Spleen (tissue), 11 donors: ENCODE measurements at regions not wholly inside any gene's neighbourhood (a gene's known extent, or its start where the extent isn't known, plus 50 kb on each side); places are given as distances from the start of the nearest gene placed in this dataset.

ENCODE experiments used
- DNase-seq: peaks from one replicate; pipeline ENCODE4 v3.0.0-alpha.2; 2020
- H3K27ac ChIP-seq, 8 donors: fragments of 200-600 bp; sonication (generic) in 7 of 8; 1 replicate in 4 of 8; 2 replicates in 4 of 8; pipeline versions ENCODE4 v1.5.0 to v1.8.0; 2016 to 2021; ENCODE audit warnings: inconsistent platforms in 4 of 8, mild to moderate bottlenecking in 4 of 8, moderate library complexity in 1 of 8
- H3K27me3 ChIP-seq, 7 donors: fragments of 200-600 bp; sonication (generic) in 6 of 7; replicated peaks in 1 of 7; 1 replicate in 4 of 7; 2 replicates in 3 of 7; pipeline versions ENCODE4 v1.5.0 to v1.8.0; 2016 to 2021; ENCODE audit warnings: inconsistent platforms in 3 of 7, mild to moderate bottlenecking in 1 of 7
- H3K36me3 ChIP-seq, 6 donors: fragments of 200-600 bp; sonication (generic) in 5 of 6; 1 replicate in 4 of 6; 2 replicates in 2 of 6; pipeline versions ENCODE4 v1.5.0 to v1.8.0; 2016 to 2021; ENCODE audit warnings: inconsistent platforms in 2 of 6
- H3K4me1 ChIP-seq, 6 donors: fragments of 200-600 bp; sonication (generic) in 5 of 6; 1 replicate in 3 of 6; 2 replicates in 3 of 6; pipeline versions ENCODE4 v1.5.0 to v1.8.0; 2016 to 2021; ENCODE audit warnings: inconsistent platforms in 3 of 6
- H3K4me3 ChIP-seq, 8 donors: fragments of 200-600 bp; sonication (generic) in 7 of 8; 1 replicate in 4 of 8; 2 replicates in 4 of 8; pipeline versions ENCODE4 v1.5.0 to v1.8.0; 2016 to 2021; ENCODE audit warnings: inconsistent platforms in 4 of 8, mild to moderate bottlenecking in 4 of 8, moderate library complexity in 2 of 8
- H3K9me3 ChIP-seq, 8 donors: fragments of 200-600 bp; sonication (generic) in 7 of 8; 1 replicate in 4 of 8; 2 replicates in 4 of 8; pipeline versions ENCODE4 v1.5.0 to v1.8.0; 2016 to 2021; ENCODE audit warnings: inconsistent platforms in 4 of 8
- POLR2A ChIP-seq, 3 donors: fragments of 450-650 bp; IDR thresholded peaks; one replicate each; pipeline ENCODE4 v1.5.1; 2017; ENCODE audit warnings: antibody characterized with exemption in 3 of 3, mild to moderate bottlenecking in 1 of 3
- POLR2AphosphoS5 ChIP-seq, 3 donors: sonication (generic); formaldehyde crosslinking; IDR thresholded peaks; one replicate each; pipeline ENCODE4 v1.5.1; 2017; ENCODE audit warnings: antibody characterized with exemption in 3 of 3
- WGBS, 5 donors: extraction: QIAGEN DNeasy Blood & Tissue Kit in 3 of 5; methylation state at CpG; one replicate each; pipeline versions ENCODE4 v1.1.5 to v1.1.7; 2013 to 2018; 5-methylcytosine and 5-hydroxymethylcytosine counted together
- intact Hi-C: fragments of 100-400 bp; cut with DNase I; formaldehyde crosslinking; loops from one replicate; pipeline ENCODE4 v1.15.0; 2023; ENCODE audit warnings: low total_unique reads
- TF ChIP-seq, protein P1 (sequence below), 11 experiments: fragments of 200-600 bp in 7 of 11; fragments of 450-650 bp in 4 of 11; sonication (generic) in 4 of 11; IDR thresholded peaks in 8 of 11; conservative IDR thresholded peaks in 3 of 11; 1 replicate in 7 of 11; 2 replicates in 4 of 11; pipeline versions ENCODE4 v1.4.0 to v1.8.0; 2016 to 2021; ENCODE audit warnings: antibody characterized with exemption in 11 of 11, inconsistent platforms in 4 of 11, mild to moderate bottlenecking in 1 of 11
- donor health status: healthy with polysubstance abuse.
- donor health status: DM: no; HTN: no; CAD: no; lungs with moderate emphysema.
- donor health status: DM: no; HTN: no; CAD: no.
- donor health status: Bipolar disorder and iron deficiency.
- donor health status: healthy.
- donor health status: DM: no; HTN: no; CAD: no.
- donor health status: DM: yes; HTN: yes; CAD: no.

DNA sequence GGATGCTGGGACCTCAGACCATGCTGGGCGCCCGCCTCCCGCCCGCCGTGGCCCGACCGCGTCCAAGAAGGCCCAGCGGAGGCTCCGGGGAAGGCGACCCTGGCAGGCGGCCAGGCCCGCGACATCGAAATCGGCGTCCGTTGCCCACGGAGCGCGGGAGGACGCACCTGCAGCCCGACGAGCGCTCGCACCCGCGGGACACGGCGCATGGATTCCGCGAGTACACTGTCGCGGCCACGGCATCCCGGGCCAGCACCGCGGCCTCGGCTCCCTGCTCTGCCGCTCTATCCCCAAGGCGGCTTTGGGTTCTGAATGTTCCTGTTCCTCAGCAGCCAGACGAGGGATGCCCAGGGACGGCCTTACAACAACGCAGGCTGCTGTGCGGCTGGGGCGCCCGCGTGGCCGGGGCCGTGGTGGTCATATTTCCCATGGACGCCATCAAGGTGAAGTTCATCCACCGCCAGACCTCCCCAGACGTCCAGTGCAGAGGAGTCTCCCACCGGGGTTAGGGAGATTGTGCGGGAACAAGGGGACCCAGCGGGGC, 67.5 kb upstream of the ZNF722 start:
- H3K4me3 ChIP-seq, result no peak overlapping the region
- no peaks in the 10 kb centered on the region for H3K36me3 ChIP-seq
- peak; percentile 68 for DNase-seq
- peaks cover 0 to 5% (median 0%) of the 10 kb centered on the region in 7 donors for H3K27me3 ChIP-seq
- 54 to 68% (median 63%) methylated on average over 34 to 56 of the region's 56 CpGs for WGBS, 5 donors
- peaks cover 0 to 85% (median 35%) of the 10 kb centered on the region in 8 donors for H3K9me3 ChIP-seq
- H3K4me1 ChIP-seq, result peaks cover 0 to 8% (median 0%) of the 10 kb centered on the region in 6 donors
- intact Hi-C loops, result no loop called here
- no peak for TF ChIP-seq POLR2A (IDR thresholded peaks at IDR 0.05)
- TF ChIP-seq, protein P1, sequence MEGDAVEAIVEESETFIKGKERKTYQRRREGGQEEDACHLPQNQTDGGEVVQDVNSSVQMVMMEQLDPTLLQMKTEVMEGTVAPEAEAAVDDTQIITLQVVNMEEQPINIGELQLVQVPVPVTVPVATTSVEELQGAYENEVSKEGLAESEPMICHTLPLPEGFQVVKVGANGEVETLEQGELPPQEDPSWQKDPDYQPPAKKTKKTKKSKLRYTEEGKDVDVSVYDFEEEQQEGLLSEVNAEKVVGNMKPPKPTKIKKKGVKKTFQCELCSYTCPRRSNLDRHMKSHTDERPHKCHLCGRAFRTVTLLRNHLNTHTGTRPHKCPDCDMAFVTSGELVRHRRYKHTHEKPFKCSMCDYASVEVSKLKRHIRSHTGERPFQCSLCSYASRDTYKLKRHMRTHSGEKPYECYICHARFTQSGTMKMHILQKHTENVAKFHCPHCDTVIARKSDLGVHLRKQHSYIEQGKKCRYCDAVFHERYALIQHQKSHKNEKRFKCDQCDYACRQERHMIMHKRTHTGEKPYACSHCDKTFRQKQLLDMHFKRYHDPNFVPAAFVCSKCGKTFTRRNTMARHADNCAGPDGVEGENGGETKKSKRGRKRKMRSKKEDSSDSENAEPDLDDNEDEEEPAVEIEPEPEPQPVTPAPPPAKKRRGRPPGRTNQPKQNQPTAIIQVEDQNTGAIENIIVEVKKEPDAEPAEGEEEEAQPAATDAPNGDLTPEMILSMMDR (IDR thresholded peaks at IDR 0.05 in 8 of 11, conservative IDR thresholded peaks at IDR 0.05 in 3 of 11), result no peak
- TF ChIP-seq POLR2AphosphoS5 (IDR thresholded peaks at IDR 0.05), result no peak
- H3K27ac ChIP-seq, result no peak overlapping the region

DNA sequence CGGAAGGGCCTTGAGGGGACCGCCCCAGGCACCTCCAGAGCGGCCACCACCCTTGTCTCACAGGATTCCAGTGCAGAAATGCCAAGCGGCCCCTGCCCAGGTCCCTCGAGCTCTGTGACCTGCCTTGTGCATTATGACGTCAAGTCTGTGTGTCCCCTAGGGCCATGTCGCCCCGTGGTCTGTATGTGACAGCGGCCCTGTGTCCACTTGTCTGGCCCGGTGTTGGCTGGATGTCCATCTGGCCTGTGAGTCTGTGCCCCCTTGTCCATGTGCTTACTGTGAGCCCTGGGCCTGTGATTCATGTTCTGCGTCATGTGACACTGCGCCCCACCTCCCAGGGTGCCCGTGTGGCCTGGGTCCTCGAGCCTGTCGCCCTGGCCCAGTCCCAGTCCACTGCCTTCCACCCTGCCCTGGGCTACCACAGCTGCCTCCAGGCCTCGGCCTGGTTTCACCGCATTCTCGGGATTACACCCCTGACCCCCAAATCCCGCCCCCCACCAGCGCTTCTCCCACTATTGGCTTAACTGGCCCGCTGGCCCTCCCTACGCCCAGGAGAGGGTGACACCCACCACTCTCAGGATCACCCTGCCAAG, 66.6 kb upstream of the ZNF722 start:
- intact Hi-C loops, result no loop called here
- DNase-seq, result peak; percentile 66
- Histone ChIP-seq H3K4me3 (no peak overlapping the region), H3K27ac (no peak overlapping the region), H3K27me3 (peaks cover 0 to 5% (median 0%) of the 10 kb centered on the region in 7 donors), H3K9me3 (peaks cover 0 to 85% (median 43%) of the 10 kb centered on the region in 8 donors), H3K36me3 (no peaks in the 10 kb centered on the region), H3K4me1 (peaks cover 0 to 5% (median 0%) of the 10 kb centered on the region in 6 donors)
- WGBS, 5 donors, result 91 to 94% (median 92%) methylated on average over 21 to 22 of the region's 22 CpGs
- TF ChIP-seq, protein P1 (IDR thresholded peaks at IDR 0.05 in 8 of 11, conservative IDR thresholded peaks at IDR 0.05 in 3 of 11), result no peak
- TF ChIP-seq POLR2AphosphoS5 (IDR thresholded peaks at IDR 0.05) (no peak), POLR2A (IDR thresholded peaks at IDR 0.05) (no peak)
